ENCODE measurements at regions not wholly inside any gene's neighbourhood (a gene's known extent, or its start where the extent isn't known, plus 50 kb on each side); places are given as distances from the start of the nearest gene placed in this dataset.
A peak's percentile ranks its signal among the peaks of the same experiment; 100 is the strongest.

DNA sequence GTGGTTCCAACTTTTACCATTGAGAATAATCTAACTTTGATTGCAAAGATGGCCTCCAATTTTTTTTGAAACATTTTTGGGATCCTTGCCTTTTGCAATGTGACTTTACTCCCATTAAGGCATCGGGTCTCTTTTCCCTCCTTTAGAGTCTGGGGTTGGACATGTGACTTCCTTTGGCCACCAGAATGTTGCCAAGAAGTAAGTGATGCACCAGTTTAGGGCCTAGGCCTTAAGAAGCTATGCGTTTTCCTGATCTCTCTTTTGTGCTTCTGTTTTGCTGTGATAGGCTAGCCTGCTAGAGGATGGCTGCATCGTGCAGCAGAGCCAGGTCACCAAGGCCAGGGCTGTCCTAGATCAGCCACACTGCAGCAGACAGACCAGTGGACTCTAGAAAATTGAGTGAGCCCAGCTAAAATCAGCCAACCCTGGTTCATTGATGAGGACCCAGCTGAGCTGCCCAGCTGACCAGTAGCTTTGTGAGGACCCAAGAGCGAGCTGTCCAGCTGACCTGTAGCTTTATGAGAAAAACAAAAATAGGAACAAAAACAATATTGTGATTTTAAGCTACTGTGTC, 594.0 kb upstream of the JAG1 start:
- no peak for DNase-seq

DNA sequence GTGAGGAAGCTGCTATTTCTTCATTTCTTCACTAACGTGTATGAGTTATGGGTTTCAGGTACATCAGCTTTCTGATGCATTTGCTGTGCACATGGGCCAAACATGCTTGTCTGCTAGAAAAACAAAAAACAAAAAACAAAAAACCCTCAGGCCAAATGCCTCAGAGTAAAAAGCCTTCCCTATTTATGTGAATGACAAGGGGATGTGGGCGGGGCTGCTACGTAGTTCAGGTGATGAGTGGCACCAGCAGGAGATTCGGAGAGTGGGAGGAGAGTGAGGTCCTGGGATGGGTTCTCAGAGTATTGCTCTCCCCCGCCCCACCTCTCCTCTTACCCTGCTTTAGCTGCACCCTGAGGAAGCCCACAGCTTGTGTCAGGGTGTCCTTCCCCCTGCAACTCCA, 596.8 kb upstream of the JAG1 start:
- no peak for DNase-seq

DNA sequence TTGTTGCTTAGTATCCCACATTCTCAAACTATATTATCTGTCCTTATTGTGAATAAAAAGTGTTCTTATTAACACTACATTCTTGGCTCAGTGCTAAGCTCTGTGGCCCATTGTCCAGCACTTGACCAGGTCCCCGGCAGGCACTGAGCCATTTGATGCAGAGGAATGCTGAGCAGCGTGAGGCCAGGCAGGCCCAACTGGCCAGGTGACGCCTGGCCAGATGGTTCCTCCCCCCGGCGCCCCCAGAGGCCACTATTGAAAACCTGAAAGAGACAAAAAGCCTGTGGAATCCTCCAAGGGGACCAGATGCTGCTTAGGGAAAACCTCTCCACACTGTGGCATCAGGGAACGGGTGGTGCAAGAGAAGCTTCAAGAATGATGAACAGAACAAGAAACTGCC, 597.5 kb upstream of the JAG1 start:
- no peak for DNase-seq

DNA sequence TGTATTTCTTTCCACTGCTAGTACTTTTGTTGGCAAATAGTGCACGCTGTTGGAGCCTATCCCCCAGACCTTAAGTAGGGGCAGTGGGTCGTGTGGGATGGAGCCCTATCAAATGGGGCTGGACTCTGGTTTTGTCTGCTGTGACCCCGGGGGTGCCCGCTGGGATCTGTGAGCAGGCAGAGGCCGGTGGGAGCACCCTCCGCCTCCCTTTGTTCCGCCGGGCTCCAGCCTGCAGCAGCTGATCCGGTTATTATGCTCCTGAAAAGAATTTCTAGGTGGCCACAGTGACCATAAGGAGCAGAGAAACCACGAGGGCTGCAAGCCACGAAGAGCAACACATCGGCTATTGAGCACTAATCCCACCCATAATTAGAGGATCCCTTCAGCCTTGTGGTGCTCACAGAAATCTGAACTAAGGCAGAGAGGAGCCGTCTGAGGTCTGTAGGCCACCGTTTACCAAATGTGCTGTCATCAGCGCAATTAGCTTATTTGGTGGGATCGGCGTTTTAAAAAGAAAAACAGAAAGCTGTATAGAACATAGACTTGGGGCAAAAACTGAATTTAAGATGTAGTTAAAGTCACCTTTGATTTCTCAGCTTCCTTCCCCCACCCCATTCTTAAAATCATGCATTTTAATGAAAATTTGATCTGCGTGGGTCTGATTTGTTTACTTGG, 598.3 kb upstream of the JAG1 start:
- DNase-seq, result peak; percentile 53

DNA sequence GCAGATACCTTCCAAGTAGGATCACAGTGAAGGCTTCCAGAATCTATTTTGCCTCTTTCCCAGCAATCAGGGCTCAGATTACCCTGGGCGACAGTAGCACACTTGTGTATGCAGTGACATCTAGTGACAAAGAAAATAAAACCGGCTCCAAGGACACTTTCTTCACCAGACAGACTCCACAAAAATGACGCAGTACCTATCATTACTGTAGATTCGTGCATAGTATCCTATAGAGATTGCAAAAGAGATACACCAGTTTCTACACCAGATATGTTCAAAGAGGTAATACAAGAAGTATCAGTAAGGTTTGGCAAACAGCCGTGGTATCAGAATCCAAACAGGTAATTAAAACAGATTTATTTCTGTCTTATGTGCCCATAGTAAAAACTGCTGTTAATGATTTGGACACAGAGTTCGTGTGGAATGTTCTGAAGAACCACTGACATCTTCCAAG, 600.4 kb upstream of the JAG1 start:
- peak; percentile 51 for DNase-seq

DNA sequence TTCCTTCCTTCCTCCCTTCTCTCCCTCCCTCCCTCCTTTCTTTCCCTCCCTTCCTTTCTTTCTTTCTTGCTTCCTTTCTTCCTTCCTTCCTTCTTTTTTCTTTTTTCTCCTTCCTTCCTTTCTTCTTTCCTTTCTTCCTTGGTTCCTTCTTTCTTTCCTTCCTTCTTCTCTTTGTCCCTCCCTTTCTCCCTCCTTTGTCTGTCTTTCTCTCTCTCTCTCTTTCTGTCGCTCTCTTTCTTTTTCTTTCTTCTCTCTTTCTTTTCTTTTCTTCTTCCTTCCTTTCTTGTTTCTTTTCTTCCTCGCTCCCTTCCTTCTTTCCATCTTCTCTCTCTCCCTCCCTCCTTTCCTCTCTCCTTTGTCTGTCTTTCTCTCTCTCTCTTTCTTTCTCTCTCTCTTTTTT, 601.9 kb upstream of the JAG1 start:
- no peak for DNase-seq

DNA sequence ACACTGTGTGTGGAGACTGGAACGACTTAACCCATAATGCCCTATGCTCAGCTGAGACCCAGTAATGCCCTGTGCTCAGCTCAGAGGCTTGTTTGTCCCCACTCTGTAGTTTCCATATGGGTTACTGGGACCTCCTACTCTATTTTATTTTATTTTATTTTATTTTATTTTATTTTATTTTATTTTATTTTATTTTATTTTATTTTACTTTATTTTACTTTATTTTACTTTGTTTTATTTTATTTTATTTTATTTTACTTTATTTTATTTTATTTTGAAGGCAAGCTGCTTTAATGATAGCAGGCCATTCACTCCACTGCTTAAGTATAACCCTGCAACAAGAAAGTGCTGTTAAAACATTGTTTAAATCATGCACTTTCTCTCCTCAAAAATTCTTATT, 603.4 kb upstream of the JAG1 start:
- no peak for DNase-seq

DNA sequence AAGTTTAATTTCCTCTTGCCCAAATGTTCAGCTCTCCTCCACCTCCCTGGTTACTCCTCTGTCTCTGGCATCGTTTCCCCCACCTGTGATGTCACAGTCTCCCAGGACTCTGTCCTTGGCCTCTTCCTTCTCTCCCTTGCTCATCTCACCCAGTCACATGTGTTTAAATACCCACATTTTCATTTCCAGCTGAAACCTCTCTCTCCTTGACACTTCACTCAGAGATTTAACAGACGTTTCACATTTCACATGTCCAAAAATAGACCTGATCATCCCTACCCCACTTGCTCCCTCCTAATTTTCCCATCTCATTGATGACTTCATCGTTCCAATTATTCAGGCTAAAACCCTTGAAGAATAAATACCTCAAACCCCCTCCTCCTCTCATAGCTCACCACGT, 604.1 kb upstream of the JAG1 start:
- DNase-seq, result no peak

DNA sequence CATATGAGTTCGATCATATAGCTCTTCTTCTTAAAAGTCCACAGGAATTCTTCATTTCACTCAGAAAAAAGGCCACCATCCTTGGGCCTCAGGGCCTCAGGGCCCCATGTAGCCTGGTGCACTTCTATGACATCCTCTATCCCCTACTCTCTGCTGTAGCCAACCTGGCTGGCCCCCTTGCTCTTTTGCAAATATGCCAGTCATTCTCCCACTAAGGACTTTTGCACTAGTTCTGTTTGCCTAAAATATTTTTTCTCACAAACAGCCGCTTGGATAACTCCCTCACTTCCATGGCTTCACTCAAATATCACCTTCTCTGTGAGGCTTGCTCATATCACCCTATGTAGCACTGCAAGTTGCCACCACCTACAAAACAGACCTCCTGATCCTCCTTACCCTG, 604.7 kb upstream of the JAG1 start:
- no peak for DNase-seq

DNA sequence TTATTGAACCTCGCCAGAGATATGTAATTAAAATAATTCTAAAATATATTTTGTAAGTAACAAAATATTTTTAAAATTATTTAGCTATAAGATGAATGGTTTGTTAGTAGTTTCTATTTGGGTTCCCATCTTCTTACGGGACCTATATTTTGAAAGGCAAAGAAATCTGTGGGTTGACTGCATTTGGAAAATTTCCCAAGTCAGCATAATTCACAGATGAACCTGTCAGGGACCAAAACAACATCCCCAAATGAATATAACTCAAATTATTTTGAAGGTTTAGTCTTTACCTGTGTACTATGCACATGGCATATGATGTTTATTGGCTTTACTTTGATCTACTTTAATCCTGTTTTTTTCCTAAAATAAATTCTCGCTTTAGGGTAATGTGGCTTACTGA, 607.4 kb upstream of the JAG1 start:
- DNase-seq, result no peak

DNA sequence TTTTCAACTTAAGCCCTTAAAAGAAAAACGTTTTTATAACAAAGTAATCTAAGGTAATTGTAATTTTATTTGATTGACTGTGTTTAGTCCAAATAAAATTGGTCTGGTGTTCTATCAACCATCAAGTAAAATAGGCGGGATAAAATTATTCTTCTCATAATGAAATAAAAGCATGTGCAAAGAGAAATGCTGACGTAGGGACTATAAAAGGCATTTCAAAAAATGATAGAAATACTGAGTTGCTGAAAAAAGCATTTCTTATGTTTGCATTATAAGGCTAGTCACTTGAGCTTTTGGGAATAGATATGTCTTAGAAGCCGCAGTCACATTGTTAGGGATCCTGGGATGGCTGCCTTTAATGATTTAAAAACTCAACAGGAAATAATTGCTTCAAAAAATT, 608.0 kb upstream of the JAG1 start:
- DNase-seq, result no peak

DNA sequence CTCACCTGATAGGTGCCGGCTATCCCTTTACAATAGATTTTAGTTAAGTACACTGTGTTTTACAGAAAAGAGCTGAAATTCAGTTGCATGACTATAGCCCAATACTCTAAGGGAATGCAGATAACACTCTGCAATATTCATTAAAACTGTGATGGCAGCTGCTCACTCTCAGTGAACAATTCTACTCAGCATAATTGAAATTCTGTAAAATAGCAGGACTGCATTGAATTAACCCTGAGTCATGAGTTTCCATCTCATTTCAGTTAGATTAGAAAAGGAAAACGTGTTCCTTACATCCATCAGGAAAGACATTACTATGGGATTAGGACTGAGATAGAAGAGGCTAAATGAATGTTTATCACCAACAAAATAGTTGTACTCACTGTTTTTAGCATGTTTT, 613.3 kb upstream of the JAG1 start:
- DNase-seq, result no peak

DNA sequence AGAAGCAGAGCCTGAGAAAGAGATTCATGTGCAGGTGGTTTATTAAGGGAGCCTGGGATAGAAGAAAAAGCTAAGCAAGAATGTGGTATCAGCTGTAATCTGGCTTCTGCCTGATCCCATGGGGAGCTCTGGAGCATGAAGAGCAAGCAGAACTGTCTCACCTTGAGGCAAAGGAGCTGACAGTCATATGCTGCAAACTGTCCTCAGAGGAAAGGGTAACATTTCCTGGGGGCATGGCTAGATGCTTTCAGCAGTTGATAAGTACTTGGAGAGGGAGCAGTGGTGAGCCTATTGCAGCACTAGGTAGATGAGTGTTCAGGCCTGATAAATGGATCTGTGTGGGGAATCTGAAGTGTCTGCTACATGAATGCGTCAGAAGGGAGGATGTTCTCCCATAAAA, 621.5 kb upstream of the BTBD3 start:
- DNase-seq, result no peak

DNA sequence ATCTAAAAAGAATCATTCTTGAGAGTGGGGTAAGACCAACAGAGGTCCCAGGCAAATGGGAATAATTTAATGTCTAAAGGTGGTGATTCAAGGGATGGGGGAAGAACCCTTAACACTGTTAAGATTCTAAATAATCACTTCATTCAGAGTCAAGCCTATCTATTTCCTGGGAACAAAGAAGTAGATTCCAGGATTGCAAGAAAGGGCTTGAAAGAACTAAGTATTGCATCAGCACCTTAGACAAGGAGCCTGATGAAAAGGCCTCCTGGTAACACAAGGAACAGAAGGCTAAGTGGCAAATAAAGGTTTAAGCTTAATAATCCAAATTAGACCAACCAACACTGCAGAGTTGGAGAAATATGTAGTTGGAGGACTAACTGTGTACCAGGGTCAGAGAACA, 620.7 kb upstream of the BTBD3 start:
- no peak for DNase-seq

DNA sequence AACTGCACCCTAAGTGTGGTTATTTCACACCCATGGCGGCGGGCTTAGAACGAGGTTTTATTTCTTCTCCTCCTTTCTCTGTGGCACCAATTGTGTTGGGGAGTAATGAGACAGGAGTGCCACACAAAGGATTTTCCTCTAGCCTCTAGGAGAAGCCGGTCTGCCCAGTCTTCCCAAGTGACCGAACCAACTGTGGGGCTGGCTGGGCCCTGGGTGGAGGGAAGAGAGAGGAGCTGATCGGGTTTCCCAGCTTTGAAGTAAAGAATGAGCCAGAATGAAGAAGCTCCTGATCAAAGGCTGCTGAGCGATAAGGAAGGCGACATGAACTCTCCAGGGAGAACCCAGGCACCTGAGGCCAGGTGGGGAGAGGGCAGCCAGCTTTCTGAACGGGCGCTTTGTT, 616.0 kb upstream of the BTBD3 start:
- no peak for DNase-seq

DNA sequence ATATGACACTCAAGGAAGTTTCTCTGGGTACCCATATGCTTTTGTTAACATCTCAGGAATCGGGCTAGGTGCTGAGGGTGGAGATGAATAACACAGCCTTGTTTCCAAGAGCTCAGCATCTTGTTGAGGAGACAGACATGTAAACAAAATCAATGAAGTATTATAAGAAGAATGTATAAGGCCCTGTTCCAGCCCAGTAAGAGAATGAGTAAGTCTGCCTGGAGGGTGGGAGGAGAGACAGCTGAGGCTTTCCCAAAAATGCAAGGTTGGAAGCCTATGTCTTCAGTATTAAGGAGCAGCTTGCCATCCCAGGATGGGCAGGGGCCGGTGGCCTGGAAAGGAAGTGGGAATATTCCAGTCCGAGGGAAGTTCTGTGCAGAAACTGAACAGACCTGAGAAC, 615.3 kb upstream of the BTBD3 start:
- DNase-seq, result no peak

DNA sequence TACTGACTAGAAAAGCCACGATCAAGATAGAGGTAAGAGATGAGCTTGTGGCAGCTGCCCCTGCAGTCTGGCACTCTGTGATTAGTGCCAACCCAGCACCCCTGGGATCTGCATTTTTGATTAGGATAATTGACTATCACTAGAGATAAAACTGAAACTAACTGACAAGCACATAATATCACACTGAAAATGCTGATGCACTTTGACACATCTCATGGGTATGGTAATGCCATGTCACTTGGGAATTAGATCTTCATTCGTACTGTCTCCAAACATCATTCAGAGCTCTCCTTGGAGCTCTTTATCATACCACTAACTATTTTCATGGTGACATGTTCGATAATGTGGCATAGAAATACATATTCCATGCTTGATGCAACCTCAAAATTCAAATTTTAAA, 612.9 kb upstream of the BTBD3 start:
- no peak for DNase-seq

DNA sequence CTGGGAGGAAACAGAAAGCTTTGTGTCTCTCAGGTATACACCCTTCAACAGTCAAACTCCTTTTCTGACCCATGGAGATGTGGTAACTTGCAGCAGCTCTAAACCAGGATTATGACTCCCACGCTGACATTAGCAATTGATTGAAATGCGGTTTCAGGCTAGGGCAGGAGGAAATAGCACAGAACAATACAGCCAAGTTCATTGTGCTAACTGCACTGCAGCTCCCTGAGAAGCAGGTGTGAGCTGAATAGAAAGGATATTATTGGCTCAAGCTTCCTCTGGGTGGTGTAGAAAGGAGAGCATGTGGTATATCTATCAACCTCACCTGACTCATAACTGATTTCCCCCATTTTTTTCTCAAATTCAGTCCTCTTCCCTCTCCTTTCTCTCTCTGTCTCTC, 612.3 kb upstream of the BTBD3 start:
- DNase-seq, result no peak

DNA sequence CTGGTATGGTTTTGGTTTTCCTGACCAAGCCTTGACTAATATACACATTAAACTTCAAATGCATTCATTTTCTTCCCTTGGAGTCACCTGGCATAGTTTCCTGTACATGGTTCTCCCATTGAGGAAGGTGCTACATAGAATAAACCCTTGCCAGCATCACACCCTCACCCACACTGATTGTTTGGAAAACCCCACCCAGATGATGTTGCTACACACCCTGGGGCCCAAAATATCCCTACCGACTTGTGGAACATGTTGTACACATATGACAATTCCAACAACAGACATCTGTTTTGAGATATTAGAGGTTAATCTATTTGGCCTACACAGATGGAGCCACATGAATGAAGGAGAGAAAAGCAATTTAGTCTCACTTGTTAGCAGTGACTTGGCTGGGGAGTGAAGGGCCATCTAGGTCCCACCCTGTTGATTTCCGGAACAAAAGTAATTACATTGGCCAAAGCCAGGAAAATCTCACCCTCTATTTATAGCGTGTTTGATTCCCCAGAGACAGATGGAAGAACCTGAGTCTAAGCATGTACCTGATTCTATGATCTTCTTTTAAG, 606.0 kb upstream of the BTBD3 start:
- no peak for DNase-seq

DNA sequence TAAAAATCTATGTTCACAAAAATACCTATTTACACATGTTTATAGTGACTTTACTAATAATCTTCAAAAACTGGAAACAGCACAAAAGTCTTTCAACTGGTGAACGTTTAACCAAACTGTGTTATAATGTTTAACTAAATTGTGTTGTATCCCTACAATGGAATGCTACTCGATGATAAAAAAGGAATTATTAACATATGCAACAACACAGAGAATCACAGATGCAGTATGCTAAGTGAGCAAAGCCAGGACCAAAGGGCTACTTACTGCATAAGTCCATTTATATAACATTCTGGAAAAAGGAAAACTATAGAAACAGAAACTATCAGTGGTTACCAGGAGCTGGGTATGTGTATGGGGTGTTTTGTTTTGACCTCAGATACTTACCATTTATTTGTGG, 602.2 kb upstream of the BTBD3 start:
- no peak for DNase-seq

DNA sequence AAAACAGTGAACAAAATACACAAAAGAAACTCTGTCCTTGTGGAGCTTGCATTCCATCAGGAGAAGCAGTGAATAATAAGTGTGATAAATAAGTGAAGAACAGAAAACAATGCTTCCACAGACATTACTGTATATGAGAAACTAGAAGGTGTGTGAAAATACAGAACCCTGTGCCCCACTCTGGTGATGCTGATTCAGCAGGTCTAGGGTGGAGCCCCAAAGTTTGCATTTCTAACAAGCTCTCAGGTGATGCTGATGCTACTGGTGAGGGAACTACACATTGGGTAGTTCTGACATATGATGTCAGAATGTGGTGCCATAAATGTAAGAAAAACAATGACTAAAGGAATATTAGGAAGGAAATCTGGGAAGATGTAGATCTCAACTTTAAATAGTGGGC, 601.4 kb upstream of the BTBD3 start:
- no peak for DNase-seq

DNA sequence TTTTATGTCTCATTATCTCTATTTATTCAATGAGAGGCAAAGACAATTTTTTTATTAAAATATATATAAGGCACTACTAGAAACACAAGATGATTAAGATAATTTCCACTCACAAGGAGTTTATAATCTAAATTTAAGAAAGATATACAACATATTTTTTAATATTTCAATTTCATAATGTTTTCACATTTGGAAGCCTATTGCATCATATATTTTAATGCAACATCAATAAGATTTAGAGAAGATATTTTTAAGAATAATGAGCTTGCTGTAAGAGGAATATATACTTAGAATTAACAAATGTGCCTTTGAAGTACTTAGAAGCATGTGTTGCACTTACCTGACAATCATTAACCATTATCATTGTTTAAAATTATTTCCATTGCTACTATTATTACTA, 597.7 kb upstream of the BTBD3 start:
- no peak for DNase-seq

DNA sequence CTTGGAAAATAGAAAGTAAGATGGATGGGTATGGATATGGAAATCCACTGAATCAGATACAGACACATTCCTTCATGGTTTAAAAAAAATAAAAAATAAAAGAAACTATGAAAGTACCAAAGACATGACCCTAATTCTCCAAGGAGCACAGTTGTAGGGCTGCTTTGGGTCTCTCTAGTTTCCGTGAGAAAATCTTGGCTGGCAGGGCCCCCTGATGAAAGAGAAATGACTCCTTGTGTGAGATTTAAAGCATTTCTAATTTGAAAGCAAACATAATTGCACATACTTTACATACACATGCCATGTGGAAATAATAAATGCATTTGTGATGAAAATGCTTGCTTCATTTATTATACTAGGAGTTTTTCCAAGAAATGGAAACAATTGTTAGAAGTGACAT, 593.9 kb upstream of the BTBD3 start:
- no peak for DNase-seq

DNA sequence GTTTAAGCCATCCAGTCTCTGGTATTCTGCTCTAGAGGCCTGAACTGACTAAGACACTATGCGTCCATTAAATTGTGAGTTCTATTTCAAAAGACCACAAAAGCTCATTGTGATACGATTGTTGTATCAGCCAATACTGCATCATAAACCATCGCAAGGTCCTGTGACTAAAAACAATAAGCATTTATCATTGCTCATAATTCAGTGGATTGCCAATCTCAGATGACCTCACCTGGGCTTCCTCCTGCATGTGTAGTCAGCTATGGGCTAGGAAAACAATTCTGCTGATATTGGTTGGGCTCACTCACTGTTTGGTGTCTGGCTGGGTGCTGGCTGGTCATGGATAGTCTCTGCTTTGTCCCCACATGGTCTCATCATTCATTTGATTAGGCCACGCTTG, 592.7 kb upstream of the BTBD3 start:
- no peak for DNase-seq

DNA sequence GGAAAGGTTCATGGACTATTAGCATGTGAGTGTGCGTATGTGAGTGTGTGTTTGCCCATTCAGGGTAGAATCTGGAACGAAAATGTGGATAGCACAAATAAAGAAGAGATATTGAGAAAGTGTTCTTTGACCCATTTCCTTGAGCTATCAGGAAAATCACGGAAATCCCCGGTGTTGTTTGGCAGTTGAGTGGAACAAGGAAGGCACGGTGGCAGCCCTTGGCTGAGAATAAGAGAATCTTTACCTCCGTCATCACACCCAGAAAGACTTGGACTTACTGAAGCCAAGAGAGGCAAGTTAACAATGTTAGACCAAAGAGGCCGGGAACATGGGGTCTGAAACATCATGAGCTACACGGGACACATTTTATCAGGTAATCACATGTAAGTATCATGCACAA, 588.9 kb upstream of the BTBD3 start:
- no peak for DNase-seq

All from left hindlimb (tissue), 1 donor.